HepG2 (cell line): ENCODE measurements at regions not wholly inside any gene's neighbourhood (a gene's known extent, or its start where the extent isn't known, plus 50 kb on each side); places are given as distances from the start of the nearest gene placed in this dataset.

Source experiments
- ATAC-seq: fragments of 200-7000 bp; cut with Tn5 transposase; 3 replicates; pipeline ENCODE4 v1.9.1; 2020; ENCODE audit warnings: mild to moderate bottlenecking, moderate library complexity
- BruUV-seq: library from RNA; stranded (reverse); fragments of 400-500 nt; replicated peaks from 2 replicates; lab custom pipeline; 2021; lab: Mats Ljungman, UMichigan
- CTCF ChIA-PET: fragments of 300-600 bp; formaldehyde crosslinking; extraction: SDS; loops from one replicate; lab custom pipeline; 2021; ENCODE audit warnings: low total read pairs, inconsistent platforms, low intra/inter-chr PET ratio; lab: Yijun Ruan, JAX
- POLR2A ChIA-PET: fragments of 350-600 bp; sonication (Branson Sonifier 250); formaldehyde crosslinking; loops from one replicate; lab custom pipeline; 2020; ENCODE audit warnings: antibody characterized with exemption, inconsistent platforms; lab: Yijun Ruan, JAX
- DNase-seq: peaks from one replicate; pipeline ENCODE4 v3.0.0-alpha.2; 2015; ENCODE audit warnings: low spot score
- FAIRE-seq: peaks from 3 replicates; lab custom pipeline; 2011; peaks lifted over from hg19 to GRCh38; lab: Jason Lieb, UNC
- H2AFZ ChIP-seq: one replicate; pipeline ENCODE4 v1.6.1; 2011; ENCODE audit warnings: low read length, inconsistent platforms
- H3K27ac ChIP-seq: fragments of 300-600 bp; 3 replicates; pipeline ENCODE4 v1.8.0; 2011; ENCODE audit warnings: mixed run types, mild to moderate bottlenecking, mixed read lengths, low read length, inconsistent platforms; ENCODE audit not compliant: insufficient read depth; ENCODE audit errors: extremely low read length
- H3K27me3 ChIP-seq, 2 experiments: fragments of 200-600 bp in 1 of 2; 2 replicates in 1 of 2; 3 replicates in 1 of 2; pipeline versions ENCODE4 v1.6.0 to v1.8.0; 2011; ENCODE audit warnings: low read length in 2 of 2, mild to moderate bottlenecking in 2 of 2, moderate library complexity in 2 of 2, inconsistent platforms in 1 of 2; ENCODE audit not compliant: insufficient read depth in 2 of 2, control insufficient read depth in 1 of 2
- H3K36me3 ChIP-seq, 2 experiments: fragments of 200-600 bp in 1 of 2; replicated peaks in 1 of 2; 2 replicates in 1 of 2; 3 replicates in 1 of 2; pipeline versions ENCODE4 v1.5.1 to v1.8.0; 2011; ENCODE audit warnings: low read length in 2 of 2, inconsistent platforms in 1 of 2; ENCODE audit not compliant: insufficient read depth in 2 of 2, control insufficient read depth in 1 of 2
- H3K4me1 ChIP-seq: 2 replicates; pipeline ENCODE4 v1.5.1; 2012; ENCODE audit warnings: low read length, inconsistent platforms; ENCODE audit not compliant: insufficient read depth
- H3K4me2 ChIP-seq: 2 replicates; pipeline ENCODE4 v1.6.0; 2011; ENCODE audit warnings: low read depth, low read length, inconsistent platforms
- H3K4me3 ChIP-seq, 3 experiments: fragments of 200-600 bp in 1 of 3; sonication (generic), shearing (Covaris generic) in 1 of 3; replicated peaks in 1 of 3; 2 replicates each; pipeline ENCODE4 v1.5.1; 2011 to 2016; ENCODE audit warnings: low read length in 3 of 3, inconsistent platforms in 2 of 3, low read depth in 2 of 3, mild to moderate bottlenecking in 2 of 3, control low read depth in 1 of 3, mixed read lengths in 1 of 3; ENCODE audit not compliant: insufficient read depth in 1 of 3
- H3K79me2 ChIP-seq: one replicate; pipeline ENCODE4 v1.6.1; 2011; ENCODE audit warnings: low read length, inconsistent platforms; ENCODE audit not compliant: insufficient read depth
- H3K9ac ChIP-seq: 2 replicates; pipeline ENCODE4 v1.6.0; 2011; ENCODE audit warnings: mild to moderate bottlenecking, low read depth, low read length, inconsistent platforms; ENCODE audit not compliant: insufficient read depth
- H3K9me3 ChIP-seq: 2 replicates; pipeline ENCODE4 v1.5.1; 2012; ENCODE audit warnings: mild to moderate bottlenecking, low read length
- H4K20me1 ChIP-seq: 2 replicates; pipeline ENCODE4 v1.6.0; 2011; ENCODE audit warnings: inconsistent platforms, mild to moderate bottlenecking, low read length, moderate library complexity; ENCODE audit not compliant: insufficient read depth
- ARNTL ChIP-seq: sonication (generic); formaldehyde crosslinking; IDR thresholded peaks from 2 replicates; pipeline ENCODE4 v1.4.0; 2020; ENCODE audit warnings: mild to moderate bottlenecking, missing genetic modification reagents
- ATF1 ChIP-seq: IDR thresholded peaks from 2 replicates; pipeline ENCODE4 v1.6.1; 2016; ENCODE audit warnings: mild to moderate bottlenecking, control low read depth
- KDM4B ChIP-seq: sonication (generic); formaldehyde crosslinking; IDR thresholded peaks from 2 replicates; pipeline ENCODE4 v1.4.0; 2020; ENCODE audit warnings: missing genetic modification reagents
- TARDBP ChIP-seq: sonication (generic); formaldehyde crosslinking; IDR thresholded peaks from 2 replicates; pipeline ENCODE4 v1.8.0; 2022; ENCODE audit warnings: mild to moderate bottlenecking, missing genetic modification reagents
- TCF12 ChIP-seq, 2 experiments: fragments of 450-650 bp in 1 of 2; sonication (generic) in 1 of 2; formaldehyde crosslinking in 1 of 2; IDR thresholded peaks; 2 replicates each; pipeline versions ENCODE4 v1.6.1 to v1.8.0; 2017 to 2022; ENCODE audit warnings: antibody characterized with exemption in 1 of 2, mild to moderate bottlenecking in 1 of 2, missing genetic modification reagents in 1 of 2, moderate library complexity in 1 of 2
- XBP1 ChIP-seq: sonication (generic); formaldehyde crosslinking; IDR thresholded peaks from 2 replicates; pipeline ENCODE4 v1.5.0; 2020; ENCODE audit warnings: missing genetic modification reagents
- ZBTB8A ChIP-seq: sonication (generic); formaldehyde crosslinking; IDR thresholded peaks from 2 replicates; pipeline ENCODE4 v1.4.0; 2020; ENCODE audit warnings: mild to moderate bottlenecking, low read depth, missing genetic modification reagents, borderline replicate concordance
- ZNF180 ChIP-seq: sonication (generic); formaldehyde crosslinking; IDR thresholded peaks from 2 replicates; pipeline ENCODE4 v1.4.0; 2020; ENCODE audit warnings: low read depth, missing genetic modification reagents, borderline replicate concordance
- ZNF3 ChIP-seq: IDR thresholded peaks from 2 replicates; pipeline ENCODE4 v1.7.0; 2017; ENCODE audit warnings: inconsistent platforms
- ZNF446 ChIP-seq: sonication (generic); formaldehyde crosslinking; IDR thresholded peaks from 2 replicates; pipeline ENCODE4 v1.5.0; 2020; ENCODE audit warnings: mild to moderate bottlenecking, missing genetic modification reagents
- ZNF639 ChIP-seq: conservative IDR thresholded peaks from 2 replicates; pipeline ENCODE4 v1.6.1; 2018; ENCODE audit warnings: missing genetic modification reagents
- ZNF674 ChIP-seq: sonication (generic); formaldehyde crosslinking; IDR thresholded peaks from 2 replicates; pipeline ENCODE4 v1.5.0; 2020; ENCODE audit warnings: low read depth, mild to moderate bottlenecking, missing genetic modification reagents
- ZNF687 ChIP-seq: sonication (generic); formaldehyde crosslinking; IDR thresholded peaks from 2 replicates; pipeline ENCODE4 v1.5.1; 2020; ENCODE audit warnings: mild to moderate bottlenecking, missing genetic modification reagents, moderate library complexity
- ZNF761 ChIP-seq: sonication (generic); formaldehyde crosslinking; conservative IDR thresholded peaks from 2 replicates; pipeline ENCODE4 v1.4.0; 2020; ENCODE audit warnings: mild to moderate bottlenecking, missing genetic modification reagents
- WGBS: methylation state at CpG from one replicate; pipeline ENCODE4 v1.1.6; 2017; ENCODE audit warnings: low lambda C conversion rate; 5-methylcytosine and 5-hydroxymethylcytosine counted together
- in situ Hi-C: cut with HindIII; loops from 2 replicates; pipeline ENCODE4 v1.10.0; 2017; ENCODE audit warnings: low pct_unique_long_range_greater_than_20kb; ENCODE audit not compliant: extremely low pct_ligation_motif_present
- intact Hi-C: fragments of 100-400 bp; cut with micrococcal nuclease; formaldehyde crosslinking; loops from one replicate; pipeline ENCODE4 v1.10.0; 2022; ENCODE audit not compliant: unreplicated experiment
- TF ChIP-seq, protein P1 (sequence below): sonication (generic); formaldehyde crosslinking; IDR thresholded peaks from 2 replicates; pipeline ENCODE4 v1.4.0; 2020; ENCODE audit warnings: mild to moderate bottlenecking, missing genetic modification reagents

DNA sequence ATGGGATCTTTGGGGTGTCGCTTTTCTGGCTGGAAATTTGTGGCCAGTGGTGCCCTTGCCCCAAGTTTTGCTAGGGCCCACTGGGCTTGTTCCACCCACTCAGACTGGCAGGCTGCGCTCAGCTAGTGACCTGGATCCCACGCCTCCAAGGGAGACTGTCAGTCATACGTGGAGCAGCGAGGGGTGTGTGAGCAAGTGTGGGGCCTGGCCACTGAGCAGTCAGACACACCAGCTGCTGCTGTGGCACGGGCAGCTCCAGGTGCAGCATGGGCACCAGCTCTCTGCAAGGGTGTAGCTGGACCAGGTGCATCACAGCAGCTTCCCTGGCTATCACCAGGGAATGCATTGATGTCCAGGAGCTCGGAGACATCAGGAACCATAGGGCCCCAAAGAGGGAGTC lies 327.0 kb downstream of the NR4A2 start:
- H3K4me3 ChIP-seq = no peak overlapping the region
- WGBS = 44% methylated on average over 1 of the region's 7 CpGs
- H3K9me3 ChIP-seq = peaks cover 6% of the 10 kb centered on the region; the same call in 1 of the 2 replicates
- FAIRE-seq = no peak
- no peak for DNase-seq
- H3K79me2 ChIP-seq = no peaks in the 10 kb centered on the region
- H3K4me1 ChIP-seq = no peaks in the 10 kb centered on the region
- H3K27ac ChIP-seq = no peak overlapping the region
- ChIA-PET POLR2A (no interaction called here), CTCF (no interaction called here)
- no peaks in the 10 kb centered on the region for H3K27me3 ChIP-seq
- H3K36me3 ChIP-seq = no peaks in the 10 kb centered on the region
- no peak overlapping the region for H3K4me2 ChIP-seq
- peak; percentile 19; the same call in 1 of the 3 replicates for ATAC-seq
- no peak for TF ChIP-seq ARNTL (CRISPR knock-in tag)
- no peak for TF ChIP-seq ZBTB8A (CRISPR knock-in tag)
- TF ChIP-seq ZNF687 = peak; percentile 20; the same call in 1 of the 2 replicates
- TF ChIP-seq XBP1 (CRISPR knock-in tag) = no peak
- intact Hi-C loops = no loop called here
- no peak overlapping the region for H2AFZ ChIP-seq
- H4K20me1 ChIP-seq = no peaks in the 10 kb centered on the region
- in situ Hi-C loops = no loop called here
- no TSS peak for BruUV-seq
- H3K9ac ChIP-seq = no peak overlapping the region

DNA sequence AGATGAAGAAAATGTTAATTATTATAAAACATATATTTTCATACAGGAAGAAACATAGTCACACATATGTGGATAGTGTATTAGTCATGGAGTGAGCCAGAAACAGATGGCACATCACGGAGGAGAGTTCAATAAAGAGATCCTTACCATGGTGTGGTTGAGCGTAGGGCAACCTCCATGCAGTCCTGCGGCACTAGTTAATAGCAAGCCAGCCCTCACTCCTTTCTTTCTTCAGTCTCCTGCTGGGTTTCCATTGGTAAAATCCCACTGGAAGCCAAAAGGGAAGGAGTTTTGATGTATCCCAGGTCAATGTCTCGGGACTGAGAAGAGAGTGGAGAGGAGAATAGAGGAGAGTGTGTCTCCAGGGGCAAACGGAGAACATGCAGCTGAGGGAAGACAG lies 328.1 kb downstream of the NR4A2 start:
- Histone ChIP-seq H3K9me3 (no peaks in the 10 kb centered on the region), H3K4me3 (no peak overlapping the region), H3K4me2 (no peak overlapping the region), H3K36me3 (no peaks in the 10 kb centered on the region), H3K27me3 (no peaks in the 10 kb centered on the region), H3K4me1 (no peaks in the 10 kb centered on the region), H3K9ac (no peak overlapping the region), H4K20me1 (no peaks in the 10 kb centered on the region), H3K27ac (no peak overlapping the region), H2AFZ (no peak overlapping the region), H3K79me2 (no peaks in the 10 kb centered on the region)
- CTCF ChIA-PET = no interaction called here
- ATAC-seq = no peak
- no peak for FAIRE-seq
- intact Hi-C loops (no loop called here), in situ Hi-C loops (no loop called here)
- BruUV-seq = no TSS peak
- POLR2A ChIA-PET = no interaction called here
- DNase-seq = no peak
- 42% methylated on average over 5 of the region's 5 CpGs for WGBS
- no peak for TF ChIP-seq ZNF761 (CRISPR knock-in tag)
- no peak for TF ChIP-seq KDM4B
- TF ChIP-seq ZNF674 (CRISPR knock-in tag) = no peak
- TF ChIP-seq TCF12 (IDR thresholded peaks at IDR 0.05) = no peak
- TF ChIP-seq TCF12 (CRISPR knock-in tag; IDR thresholded peaks at IDR 0.05) = no peak
- TF ChIP-seq ATF1 (CRISPR knock-in tag) = no peak
- TF ChIP-seq, protein P1, sequence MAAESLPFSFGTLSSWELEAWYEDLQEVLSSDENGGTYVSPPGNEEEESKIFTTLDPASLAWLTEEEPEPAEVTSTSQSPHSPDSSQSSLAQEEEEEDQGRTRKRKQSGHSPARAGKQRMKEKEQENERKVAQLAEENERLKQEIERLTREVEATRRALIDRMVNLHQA (CRISPR knock-in tag) = no peak
- no peak for TF ChIP-seq ZNF3 (CRISPR knock-in tag)
- TF ChIP-seq ZNF446 (CRISPR knock-in tag) = no peak
- TF ChIP-seq ZNF180 = no peak
- no peak for TF ChIP-seq ZNF639
- TF ChIP-seq TARDBP (CRISPR knock-in tag) = no peak
